Activated CD4-positive, alpha-beta memory T cell treated with anti-CD3 and anti-CD28 coated beads for 36 hours (primary cell): ENCODE measurements at regions not wholly inside any gene's neighbourhood (a gene's known extent, or its start where the extent isn't known, plus 50 kb on each side); places are given as distances from the start of the nearest gene placed in this dataset.

Source experiments
- CTCF ChIA-PET: fragments of 350-600 bp; sonication (Branson Sonifier 250); formaldehyde crosslinking; loops from one replicate; lab custom pipeline; 2021; ENCODE audit warnings: antibody characterized with exemption, inconsistent platforms; lab: Charles Lee
- POLR2A ChIA-PET: fragments of 350-600 bp; sonication (Branson Sonifier 250); formaldehyde crosslinking; loops from one replicate; lab custom pipeline; 2021; ENCODE audit warnings: antibody characterized with exemption; lab: Charles Lee
- DNase-seq: peaks from one replicate; pipeline ENCODE4 v3.0.0-alpha.2; 2020
- H3K27ac Mint-ChIP-seq: one replicate; pipeline ENCODE4 v1.8.0; 2021; ENCODE audit warnings: mixed read lengths
- H3K27me3 Mint-ChIP-seq: one replicate; pipeline ENCODE4 v1.8.0; 2021; ENCODE audit warnings: mixed read lengths
- H3K36me3 Mint-ChIP-seq: one replicate; pipeline ENCODE4 v1.8.0; 2021; ENCODE audit warnings: mixed read lengths
- H3K4me1 Mint-ChIP-seq: one replicate; pipeline ENCODE4 v1.8.0; 2021; ENCODE audit warnings: low read depth, mixed read lengths
- H3K4me3 Mint-ChIP-seq: one replicate; pipeline ENCODE4 v1.8.0; 2021; ENCODE audit warnings: mild to moderate bottlenecking, mixed read lengths
- H3K9me3 Mint-ChIP-seq: one replicate; pipeline ENCODE4 v1.8.0; 2021; ENCODE audit warnings: mixed read lengths
- intact Hi-C: fragments of 100-400 bp; cut with micrococcal nuclease; formaldehyde crosslinking; loops from one replicate; pipeline ENCODE4 v1.15.1; 2023

- peaks cover 11% of the 10 kb centered on the region for H3K4me1 Mint-ChIP-seq
- no peaks in the 10 kb centered on the region for H3K9me3 Mint-ChIP-seq
- POLR2A ChIA-PET = no interaction called here
- no peak overlapping the region for H3K27ac Mint-ChIP-seq
- DNase-seq = no peak
- CTCF ChIA-PET = no interaction called here
- no peaks in the 10 kb centered on the region for H3K27me3 Mint-ChIP-seq
- peaks cover 17% of the 10 kb centered on the region for H3K36me3 Mint-ChIP-seq
- H3K4me3 Mint-ChIP-seq = no peak overlapping the region
- intact Hi-C loops = no loop called here
Measured at GRCh38 chr5:146254223-146254622, 50.8 kb downstream of the RBM27 start.

GRCh38 chr5:146273109-146273508 lies 65.5 kb upstream of the POU4F3 start:
- Mint-ChIP-seq H3K4me1 (no peaks in the 10 kb centered on the region), H3K4me3 (no peak overlapping the region), H3K27me3 (no peaks in the 10 kb centered on the region), H3K9me3 (no peaks in the 10 kb centered on the region), H3K27ac (no peak overlapping the region), H3K36me3 (peaks cover 24% of the 10 kb centered on the region)
- ChIA-PET CTCF (interaction anchor here (1.3 kb wide), 1 partner anchor 154 kb away, joined by 4 read pairs; no protein-coding TSS in a partner anchor), POLR2A (interaction anchor here (0.6 kb wide), 1 partner anchor 137 kb away, joined by 3 read pairs; no protein-coding TSS in a partner anchor)
- intact Hi-C loops = no loop called here
- no peak for DNase-seq

- H3K27me3 Mint-ChIP-seq = no peaks in the 10 kb centered on the region
- no peak for DNase-seq
- intact Hi-C loops = no loop called here
- no peaks in the 10 kb centered on the region for H3K4me1 Mint-ChIP-seq
- H3K9me3 Mint-ChIP-seq = no peaks in the 10 kb centered on the region
- no peak overlapping the region for H3K27ac Mint-ChIP-seq
- peaks cover 13% of the 10 kb centered on the region for H3K36me3 Mint-ChIP-seq
- ChIA-PET POLR2A (no interaction called here), CTCF (no interaction called here)
- H3K4me3 Mint-ChIP-seq = no peak overlapping the region
Measured at GRCh38 chr5:146283344-146283761, 55.3 kb upstream of the POU4F3 start.

GRCh38 chr5:146284016-146284415 lies 54.6 kb upstream of the POU4F3 start:
- peaks cover 13% of the 10 kb centered on the region for H3K36me3 Mint-ChIP-seq
- H3K4me1 Mint-ChIP-seq = no peaks in the 10 kb centered on the region
- intact Hi-C loops = no loop called here
- no peaks in the 10 kb centered on the region for H3K9me3 Mint-ChIP-seq
- ChIA-PET POLR2A (no interaction called here), CTCF (no interaction called here)
- no peak overlapping the region for H3K27ac Mint-ChIP-seq
- H3K27me3 Mint-ChIP-seq = no peaks in the 10 kb centered on the region
- DNase-seq = no peak
- no peak overlapping the region for H3K4me3 Mint-ChIP-seq
